SK-N-SH (cell line): ENCODE measurements at regions not wholly inside any gene's neighbourhood (a gene's known extent, or its start where the extent isn't known, plus 50 kb on each side); places are given as distances from the start of the nearest gene placed in this dataset.

ENCODE experiments used
- CTCF ChIA-PET: fragments of 300-600, 350-600 bp; formaldehyde crosslinking; extraction: SDS; loops from one replicate; lab custom pipeline; 2021; lab: Yijun Ruan, JAX
- POLR2A ChIA-PET: fragments of 350-600 bp; sonication (Branson Sonifier 250); formaldehyde crosslinking; extraction: SDS; loops from one replicate; lab custom pipeline; 2020; ENCODE audit warnings: antibody characterized with exemption, inconsistent platforms; lab: Yijun Ruan, JAX
- DNase-seq: peaks from one replicate; pipeline ENCODE4 v3.0.0; 2012
- H2AFZ ChIP-seq: fragments of 200-600 bp; sonication (generic); 2 replicates; pipeline ENCODE4 v1.8.1; 2016; ENCODE audit warnings: antibody characterized with exemption, mild to moderate bottlenecking, low read depth
- H3F3A ChIP-seq: fragments of 200-600 bp; sonication (generic); replicated peaks from 2 replicates; pipeline ENCODE3; 2016; ENCODE audit warnings: antibody characterized with exemption, mild to moderate bottlenecking; ENCODE audit not compliant: insufficient read depth
- H3K27ac ChIP-seq, 2 experiments: fragments of 200-500 bp in 1 of 2; fragments of 200-600 bp in 1 of 2; sonication (Bioruptor generic) in 1 of 2; sonication (generic), shearing (Covaris generic) in 1 of 2; 2 replicates each; pipeline versions ENCODE4 v1.5.1 to v1.6.1; 2014 to 2016; ENCODE audit warnings: low read depth in 2 of 2, inconsistent platforms in 1 of 2, low read length in 1 of 2, mild to moderate bottlenecking in 1 of 2, mixed read lengths in 1 of 2
- H3K27me3 ChIP-seq: fragments of 200-600 bp; sonication (generic), shearing (Covaris generic); 2 replicates; pipeline ENCODE4 v1.6.1; 2016; ENCODE audit warnings: mixed run types; ENCODE audit not compliant: insufficient read depth
- H3K36me3 ChIP-seq, 2 experiments: fragments of 200-500 bp in 1 of 2; fragments of 200-600 bp in 1 of 2; sonication (Bioruptor generic) in 1 of 2; sonication (generic) in 1 of 2; replicated peaks in 1 of 2; 2 replicates each; pipeline versions ENCODE3 to v1.5.1; 2014 to 2016; ENCODE audit warnings: low read length in 1 of 2, mild to moderate bottlenecking in 1 of 2; ENCODE audit not compliant: insufficient read depth in 2 of 2, control insufficient read depth in 1 of 2
- H3K4me1 ChIP-seq, 2 experiments: fragments of 200-500 bp in 1 of 2; fragments of 200-600 bp in 1 of 2; sonication (Bioruptor generic) in 1 of 2; sonication (generic), shearing (Covaris generic) in 1 of 2; 2 replicates each; pipeline versions ENCODE4 v1.5.1 to v1.6.1; 2014 to 2016; ENCODE audit warnings: low read depth in 1 of 2, low read length in 1 of 2, mixed run types in 1 of 2; ENCODE audit not compliant: insufficient read depth in 2 of 2, control insufficient read depth in 1 of 2
- H3K4me2 ChIP-seq: fragments of 200-600 bp; sonication (generic), shearing (Covaris generic); 2 replicates; pipeline ENCODE4 v1.6.1; 2017; ENCODE audit warnings: mixed run types
- H3K4me3 ChIP-seq, 2 experiments: fragments of 200-500 bp in 1 of 2; fragments of 200-600 bp in 1 of 2; sonication (Bioruptor generic) in 1 of 2; sonication (generic), shearing (Covaris generic) in 1 of 2; 2 replicates each; pipeline versions ENCODE4 v1.5.1 to v1.8.1; 2014 to 2016; ENCODE audit warnings: low read depth in 2 of 2, inconsistent platforms in 1 of 2, low read length in 1 of 2, mild to moderate bottlenecking in 1 of 2, mixed read lengths in 1 of 2, moderate library complexity in 1 of 2
- H3K79me2 ChIP-seq: fragments of 200-600 bp; sonication (generic); 2 replicates; pipeline ENCODE4 v1.8.1; 2017; ENCODE audit warnings: mild to moderate bottlenecking; ENCODE audit not compliant: insufficient read depth
- H3K9ac ChIP-seq: fragments of 200-600 bp; sonication (generic); 2 replicates; pipeline ENCODE4 v1.6.1; 2017; ENCODE audit warnings: mixed run types
- H3K9me2 ChIP-seq: fragments of 200-600 bp; sonication (generic); 2 replicates; pipeline ENCODE4 v1.6.1; 2017; ENCODE audit warnings: mixed run types
- H3K9me3 ChIP-seq: fragments of 200-600 bp; sonication (generic); 2 replicates; pipeline ENCODE4 v1.6.1; 2017; ENCODE audit warnings: mixed run types, mild to moderate bottlenecking, moderate library complexity
- H4K20me1 ChIP-seq: fragments of 200-600 bp; sonication (generic); 2 replicates; pipeline ENCODE4 v1.6.1; 2017; ENCODE audit warnings: mild to moderate bottlenecking, mixed run types; ENCODE audit not compliant: insufficient read depth
- CHD2 ChIP-seq: fragments of 150-350 bp; IDR thresholded peaks from 2 replicates; pipeline ENCODE4 v1.6.1; 2018; ENCODE audit warnings: low read length; ENCODE audit not compliant: partially characterized antibody
- ELF1 ChIP-seq: IDR thresholded peaks from 2 replicates; pipeline ENCODE4 v1.4.0; 2012
- EZH2phosphoT487 ChIP-seq: fragments of 200-600 bp; sonication (generic); IDR thresholded peaks from 2 replicates; pipeline ENCODE4 v1.6.1; 2017; ENCODE audit warnings: low read depth, mixed run types, mild to moderate bottlenecking, antibody characterized with exemption, moderate library complexity, borderline replicate concordance
- GABPA ChIP-seq: IDR thresholded peaks from 2 replicates; pipeline ENCODE4 v1.4.0; 2012; ENCODE audit warnings: low read depth, mild to moderate bottlenecking
- GATA2 ChIP-seq: sonication (generic); formaldehyde crosslinking; IDR thresholded peaks from 2 replicates; pipeline ENCODE4 v1.5.0; 2020; ENCODE audit warnings: mild to moderate bottlenecking, missing genetic modification reagents
- NFIC ChIP-seq: IDR thresholded peaks from 2 replicates; pipeline ENCODE4 v1.4.0; 2012; ENCODE audit warnings: borderline replicate concordance
- POLR2AphosphoS5 ChIP-seq: IDR thresholded peaks from 2 replicates; pipeline ENCODE4 v1.6.1; 2012; ENCODE audit warnings: low read depth, low read length
- RXRA ChIP-seq: IDR thresholded peaks from 2 replicates; pipeline ENCODE4 v1.4.0; 2012; ENCODE audit warnings: low read depth, mild to moderate bottlenecking, borderline replicate concordance
- SMC3 ChIP-seq: IDR thresholded peaks from 2 replicates; pipeline ENCODE4 v1.6.1; 2012; ENCODE audit warnings: low read depth, low read length, improper control_type of control experiment
- TAF1 ChIP-seq: IDR thresholded peaks from 2 replicates; pipeline ENCODE4 v1.6.1; 2012; ENCODE audit warnings: low read depth, mild to moderate bottlenecking, low read length, moderate library complexity, borderline replicate concordance
- TCF12 ChIP-seq: IDR thresholded peaks from 2 replicates; pipeline ENCODE4 v1.4.0; 2012
- TEAD4 ChIP-seq: IDR thresholded peaks from 2 replicates; pipeline ENCODE4 v1.4.0; 2012; ENCODE audit warnings: mild to moderate bottlenecking, borderline replicate concordance; ENCODE audit not compliant: insufficient read depth
- YY1 ChIP-seq: IDR thresholded peaks from 2 replicates; pipeline ENCODE4 v1.4.0; 2012; ENCODE audit warnings: low read depth, mild to moderate bottlenecking
- WGBS: methylation state at CpG from one replicate; pipeline ENCODE4 v1.1.6; 2017; ENCODE audit warnings: low lambda C conversion rate; 5-methylcytosine and 5-hydroxymethylcytosine counted together
- TF ChIP-seq, protein P1 (sequence below): fragments of 150-350 bp; IDR thresholded peaks from 2 replicates; pipeline ENCODE4 v1.6.1; 2016; ENCODE audit warnings: mild to moderate bottlenecking, low read depth, low read length
- TF ChIP-seq, protein P2 (sequence below): IDR thresholded peaks from 2 replicates; pipeline ENCODE4 v1.6.1; 2012; ENCODE audit warnings: mild to moderate bottlenecking, low read depth, low read length, moderate library complexity
- TF ChIP-seq, protein P3 (sequence below): IDR thresholded peaks from 2 replicates; pipeline ENCODE4 v1.4.0; 2012; ENCODE audit warnings: low read depth
- TF ChIP-seq, protein P4 (sequence below): IDR thresholded peaks from 2 replicates; pipeline ENCODE4 v1.4.0; 2012; ENCODE audit warnings: low read depth, borderline replicate concordance

DNA sequence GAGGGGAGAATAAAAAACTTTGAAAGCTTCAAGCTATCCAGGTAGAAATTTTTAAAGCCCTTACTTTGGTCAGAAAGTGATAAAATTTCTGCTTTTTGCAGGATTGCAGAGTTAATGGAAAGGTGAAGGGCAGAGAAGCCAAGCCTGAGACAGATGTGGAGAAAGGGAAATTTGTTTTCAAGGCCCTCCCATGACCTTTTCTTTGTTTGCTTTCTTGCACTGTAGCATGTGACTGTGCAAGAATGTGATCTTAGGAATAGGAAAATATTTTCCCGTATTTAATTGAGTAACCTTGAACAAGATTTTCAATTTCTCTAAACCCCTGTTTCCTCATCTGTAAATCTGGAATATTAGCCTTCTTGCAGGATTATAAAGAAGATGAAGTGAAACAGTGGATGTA, 307.2 kb downstream of the PPARGC1A start:
- H2AFZ ChIP-seq, result no peak overlapping the region
- H3K36me3 ChIP-seq, result no peaks in the 10 kb centered on the region
- DNase-seq, result no peak
- no peaks in the 10 kb centered on the region for H3K9me2 ChIP-seq
- no peak overlapping the region for H3K4me3 ChIP-seq
- H3F3A ChIP-seq, result no peaks in the 10 kb centered on the region
- ChIA-PET POLR2A (no interaction called here), CTCF (no interaction called here)
- TF ChIP-seq SMC3 (no peak), POLR2AphosphoS5 (no peak), NFIC (no peak), TCF12 (no peak), CHD2 (no peak), YY1 (no peak), TEAD4 (no peak), TAF1 (no peak), RXRA (no peak), GABPA (no peak), ELF1 (no peak), GATA2 (no peak), EZH2phosphoT487 (no peak)
- TF ChIP-seq, protein P1, sequence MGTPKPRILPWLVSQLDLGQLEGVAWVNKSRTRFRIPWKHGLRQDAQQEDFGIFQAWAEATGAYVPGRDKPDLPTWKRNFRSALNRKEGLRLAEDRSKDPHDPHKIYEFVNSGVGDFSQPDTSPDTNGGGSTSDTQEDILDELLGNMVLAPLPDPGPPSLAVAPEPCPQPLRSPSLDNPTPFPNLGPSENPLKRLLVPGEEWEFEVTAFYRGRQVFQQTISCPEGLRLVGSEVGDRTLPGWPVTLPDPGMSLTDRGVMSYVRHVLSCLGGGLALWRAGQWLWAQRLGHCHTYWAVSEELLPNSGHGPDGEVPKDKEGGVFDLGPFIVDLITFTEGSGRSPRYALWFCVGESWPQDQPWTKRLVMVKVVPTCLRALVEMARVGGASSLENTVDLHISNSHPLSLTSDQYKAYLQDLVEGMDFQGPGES, result no peak
- TF ChIP-seq, protein P2, sequence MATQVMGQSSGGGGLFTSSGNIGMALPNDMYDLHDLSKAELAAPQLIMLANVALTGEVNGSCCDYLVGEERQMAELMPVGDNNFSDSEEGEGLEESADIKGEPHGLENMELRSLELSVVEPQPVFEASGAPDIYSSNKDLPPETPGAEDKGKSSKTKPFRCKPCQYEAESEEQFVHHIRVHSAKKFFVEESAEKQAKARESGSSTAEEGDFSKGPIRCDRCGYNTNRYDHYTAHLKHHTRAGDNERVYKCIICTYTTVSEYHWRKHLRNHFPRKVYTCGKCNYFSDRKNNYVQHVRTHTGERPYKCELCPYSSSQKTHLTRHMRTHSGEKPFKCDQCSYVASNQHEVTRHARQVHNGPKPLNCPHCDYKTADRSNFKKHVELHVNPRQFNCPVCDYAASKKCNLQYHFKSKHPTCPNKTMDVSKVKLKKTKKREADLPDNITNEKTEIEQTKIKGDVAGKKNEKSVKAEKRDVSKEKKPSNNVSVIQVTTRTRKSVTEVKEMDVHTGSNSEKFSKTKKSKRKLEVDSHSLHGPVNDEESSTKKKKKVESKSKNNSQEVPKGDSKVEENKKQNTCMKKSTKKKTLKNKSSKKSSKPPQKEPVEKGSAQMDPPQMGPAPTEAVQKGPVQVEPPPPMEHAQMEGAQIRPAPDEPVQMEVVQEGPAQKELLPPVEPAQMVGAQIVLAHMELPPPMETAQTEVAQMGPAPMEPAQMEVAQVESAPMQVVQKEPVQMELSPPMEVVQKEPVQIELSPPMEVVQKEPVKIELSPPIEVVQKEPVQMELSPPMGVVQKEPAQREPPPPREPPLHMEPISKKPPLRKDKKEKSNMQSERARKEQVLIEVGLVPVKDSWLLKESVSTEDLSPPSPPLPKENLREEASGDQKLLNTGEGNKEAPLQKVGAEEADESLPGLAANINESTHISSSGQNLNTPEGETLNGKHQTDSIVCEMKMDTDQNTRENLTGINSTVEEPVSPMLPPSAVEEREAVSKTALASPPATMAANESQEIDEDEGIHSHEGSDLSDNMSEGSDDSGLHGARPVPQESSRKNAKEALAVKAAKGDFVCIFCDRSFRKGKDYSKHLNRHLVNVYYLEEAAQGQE, result no peak
- TF ChIP-seq, protein P3, sequence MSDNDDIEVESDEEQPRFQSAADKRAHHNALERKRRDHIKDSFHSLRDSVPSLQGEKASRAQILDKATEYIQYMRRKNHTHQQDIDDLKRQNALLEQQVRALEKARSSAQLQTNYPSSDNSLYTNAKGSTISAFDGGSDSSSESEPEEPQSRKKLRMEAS, result no peak
- TF ChIP-seq, protein P4, sequence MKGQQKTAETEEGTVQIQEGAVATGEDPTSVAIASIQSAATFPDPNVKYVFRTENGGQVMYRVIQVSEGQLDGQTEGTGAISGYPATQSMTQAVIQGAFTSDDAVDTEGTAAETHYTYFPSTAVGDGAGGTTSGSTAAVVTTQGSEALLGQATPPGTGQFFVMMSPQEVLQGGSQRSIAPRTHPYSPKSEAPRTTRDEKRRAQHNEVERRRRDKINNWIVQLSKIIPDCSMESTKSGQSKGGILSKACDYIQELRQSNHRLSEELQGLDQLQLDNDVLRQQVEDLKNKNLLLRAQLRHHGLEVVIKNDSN, result no peak
- no peaks in the 10 kb centered on the region for H3K27me3 ChIP-seq
- no peaks in the 10 kb centered on the region for H3K4me1 ChIP-seq
- H3K79me2 ChIP-seq, result no peaks in the 10 kb centered on the region
- no peaks in the 10 kb centered on the region for H3K9me3 ChIP-seq
- WGBS, result 0% methylated on average over 1 of the region's 1 CpG
- H3K27ac ChIP-seq, result no peak overlapping the region
- H4K20me1 ChIP-seq, result no peaks in the 10 kb centered on the region
- no peak overlapping the region for H3K9ac ChIP-seq
- H3K4me2 ChIP-seq, result no peak overlapping the region
